MM.1S (cell line): ENCODE measurements at regions not wholly inside any gene's neighbourhood (a gene's known extent, or its start where the extent isn't known, plus 50 kb on each side); places are given as distances from the start of the nearest gene placed in this dataset.

ENCODE experiments used
- DNase-seq: peaks from one replicate; pipeline ENCODE4 v3.0.0-alpha.2; 2015
- H2AFZ ChIP-seq: fragments of 300-600 bp; sonication (generic); 2 replicates; pipeline ENCODE4 v1.6.0; 2016; ENCODE audit warnings: antibody characterized with exemption, low read length
- H3F3A ChIP-seq: fragments of 300-600 bp; sonication (generic); 2 replicates; pipeline ENCODE4 v1.6.1; 2016; ENCODE audit warnings: mild to moderate bottlenecking, antibody characterized with exemption, low read length, moderate library complexity, mixed read lengths; ENCODE audit not compliant: insufficient read depth
- H3K27ac ChIP-seq: fragments of 300-600 bp; sonication (generic); 2 replicates; pipeline ENCODE4 v1.5.1; 2016; ENCODE audit warnings: mild to moderate bottlenecking, low read length
- H3K27me3 ChIP-seq: fragments of 300-600 bp; sonication (generic); replicated peaks from 2 replicates; pipeline ENCODE4 v1.6.0; 2016; ENCODE audit warnings: low read length; ENCODE audit not compliant: insufficient read depth
- H3K36me3 ChIP-seq: fragments of 300-600 bp; sonication (generic); replicated peaks from 2 replicates; pipeline ENCODE4 v1.6.1; 2016; ENCODE audit warnings: mild to moderate bottlenecking, low read length, mixed read lengths; ENCODE audit not compliant: insufficient read depth
- H3K4me1 ChIP-seq: fragments of 300-600 bp; sonication (generic); 2 replicates; pipeline ENCODE4 v1.6.1; 2016; ENCODE audit warnings: low read length, mixed read lengths
- H3K4me2 ChIP-seq: fragments of 300-600 bp; sonication (generic); 2 replicates; pipeline ENCODE4 v1.6.0; 2016; ENCODE audit warnings: low read depth, low read length
- H3K4me3 ChIP-seq: fragments of 300-600 bp; sonication (generic); 2 replicates; pipeline ENCODE4 v1.5.1; 2016; ENCODE audit warnings: low read length, mixed read lengths
- H3K79me2 ChIP-seq: fragments of 300-600 bp; sonication (generic); 2 replicates; pipeline ENCODE4 v1.6.1; 2016; ENCODE audit warnings: mixed run types, low read length, mixed read lengths
- H3K9ac ChIP-seq: fragments of 300-600 bp; sonication (generic); 2 replicates; pipeline ENCODE4 v1.6.1; 2016; ENCODE audit warnings: low read length, mixed read lengths
- H3K9me2 ChIP-seq: fragments of 300-600 bp; sonication (generic); replicated peaks from 2 replicates; pipeline ENCODE4 v1.6.1; 2016; ENCODE audit warnings: mild to moderate bottlenecking, low read length, mixed read lengths; ENCODE audit not compliant: insufficient read depth
- H3K9me3 ChIP-seq: fragments of 300-600 bp; sonication (generic); replicated peaks from 2 replicates; pipeline ENCODE4 v1.6.1; 2016; ENCODE audit warnings: mild to moderate bottlenecking, low read length, mixed read lengths; ENCODE audit not compliant: insufficient read depth
- H4K20me1 ChIP-seq: fragments of 300-600 bp; sonication (generic); 2 replicates; pipeline ENCODE4 v1.6.1; 2016; ENCODE audit warnings: mild to moderate bottlenecking, low read length, moderate library complexity, mixed read lengths; ENCODE audit not compliant: insufficient read depth
- CTCF ChIP-seq: fragments of 300-600 bp; sonication (generic); IDR thresholded peaks from 2 replicates; pipeline ENCODE4 v1.5.1; 2016; ENCODE audit warnings: antibody characterized with exemption, low read length, mixed read lengths
- EZH2 ChIP-seq: fragments of 300-600 bp; sonication (generic); optimal IDR thresholded peaks from 2 replicates; pipeline ENCODE3; 2017; ENCODE audit warnings: low read depth, mild to moderate bottlenecking, antibody characterized with exemption, low read length, mixed read lengths
- EZH2phosphoT487 ChIP-seq: fragments of 300-600 bp; sonication (generic); IDR thresholded peaks from 2 replicates; pipeline ENCODE4 v1.6.1; 2018; ENCODE audit warnings: antibody characterized with exemption, low read length

- Histone ChIP-seq H3K9me2 (no peaks in the 10 kb centered on the region), H3K27ac (no peak overlapping the region), H3K4me2 (no peak overlapping the region), H3K36me3 (no peaks in the 10 kb centered on the region), H4K20me1 (no peaks in the 10 kb centered on the region), H3K9me3 (no peaks in the 10 kb centered on the region), H3K4me1 (peaks cover 3% of the 10 kb centered on the region; the same call in 1 of the 2 replicates), H3K27me3 (no peaks in the 10 kb centered on the region), H3F3A (no peaks in the 10 kb centered on the region), H2AFZ (no peak overlapping the region), H3K79me2 (no peaks in the 10 kb centered on the region), H3K4me3 (no peak overlapping the region), H3K9ac (no peak overlapping the region)
- no peak for DNase-seq
- TF ChIP-seq CTCF, result no peak
- no peak for TF ChIP-seq EZH2phosphoT487
- TF ChIP-seq EZH2, result no peak
Observed at GRCh38 chr4:81546777-81547176, 75.1 kb upstream of the RASGEF1B start.

- no peak for DNase-seq
- H3K4me3 ChIP-seq, result no peak overlapping the region
- no peak for TF ChIP-seq EZH2phosphoT487
- no peak for TF ChIP-seq EZH2
- no peak for TF ChIP-seq CTCF
- 0 out of 2 replicates have a peak, but pooled peaks cover 3% of the 10 kb centered on the region for H3F3A ChIP-seq
- H3K36me3 ChIP-seq, result no peaks in the 10 kb centered on the region
- H3K27ac ChIP-seq, result no peak overlapping the region
- no peak overlapping the region for H2AFZ ChIP-seq
- H3K4me1 ChIP-seq, result peaks cover 11% of the 10 kb centered on the region
- no peaks in the 10 kb centered on the region for H3K79me2 ChIP-seq
- H3K9me3 ChIP-seq, result no peaks in the 10 kb centered on the region; the same call in 1 of the 2 replicates
- no peak overlapping the region for H3K9ac ChIP-seq
- H3K27me3 ChIP-seq, result no peaks in the 10 kb centered on the region
- H3K4me2 ChIP-seq, result no peak overlapping the region
- H3K9me2 ChIP-seq, result no peaks in the 10 kb centered on the region
- no peaks in the 10 kb centered on the region for H4K20me1 ChIP-seq
Observed at GRCh38 chr4:81541161-81541945, 69.6 kb upstream of the RASGEF1B start.

GRCh38 chr4:81538716-81539427 is 67.2 kb upstream of the RASGEF1B start:
- no peaks in the 10 kb centered on the region for H3K79me2 ChIP-seq
- no peaks in the 10 kb centered on the region for H3K27me3 ChIP-seq
- no peaks in the 10 kb centered on the region for H4K20me1 ChIP-seq
- H3K36me3 ChIP-seq, result no peaks in the 10 kb centered on the region
- peak; percentile 50 for DNase-seq
- 0 out of 2 replicates have a peak, but pooled peaks cover 3% of the 10 kb centered on the region for H3F3A ChIP-seq
- H3K4me3 ChIP-seq, result no peak overlapping the region
- TF ChIP-seq EZH2phosphoT487, result no peak
- no peak for TF ChIP-seq CTCF
- TF ChIP-seq EZH2, result no peak
- H3K4me2 ChIP-seq, result peak overlapping the region; percentile 51
- H3K9me3 ChIP-seq, result no peaks in the 10 kb centered on the region; the same call in 1 of the 2 replicates
- H2AFZ ChIP-seq, result peak overlapping the region; percentile 22
- no peaks in the 10 kb centered on the region for H3K9me2 ChIP-seq
- no peak overlapping the region for H3K9ac ChIP-seq
- H3K27ac ChIP-seq, result peak overlapping the region; percentile 39; the same call in 1 of the 2 replicates
- peaks cover 11% of the 10 kb centered on the region for H3K4me1 ChIP-seq
